Hepatocyte (in vitro differentiated cells): ENCODE measurements at regions not wholly inside any gene's neighbourhood (a gene's known extent, or its start where the extent isn't known, plus 50 kb on each side); places are given as distances from the start of the nearest gene placed in this dataset.

Source experiments
- DNase-seq: peaks from one replicate; pipeline ENCODE4 v3.0.0-alpha.2; 2016; ENCODE audit warnings: low spot score
- H2AFZ ChIP-seq: fragments of 200-600 bp; sonication (generic); 2 replicates; pipeline ENCODE4 v1.6.0; 2016; ENCODE audit warnings: antibody characterized with exemption, mild to moderate bottlenecking
- H3K27ac ChIP-seq: fragments of 200-600 bp; sonication (generic); 2 replicates; pipeline ENCODE4 v1.5.1; 2016; ENCODE audit warnings: mild to moderate bottlenecking
- H3K27me3 ChIP-seq: fragments of 200-600 bp; sonication (generic); 2 replicates; pipeline ENCODE4 v1.6.1; 2016
- H3K36me3 ChIP-seq: fragments of 200-600 bp; sonication (generic); replicated peaks from 2 replicates; pipeline ENCODE4 v1.5.1; 2016; ENCODE audit warnings: low read depth; ENCODE audit not compliant: insufficient read depth
- H3K4me1 ChIP-seq: fragments of 200-600 bp; sonication (generic); 2 replicates; pipeline ENCODE4 v1.5.1; 2016; ENCODE audit warnings: mild to moderate bottlenecking, moderate library complexity; ENCODE audit not compliant: insufficient read depth
- H3K4me2 ChIP-seq: fragments of 200-600 bp; sonication (generic); 2 replicates; pipeline ENCODE4 v1.6.0; 2016
- H3K4me3 ChIP-seq: fragments of 200-600 bp; sonication (generic); 2 replicates; pipeline ENCODE4 v1.5.1; 2016; ENCODE audit warnings: mild to moderate bottlenecking
- H3K79me2 ChIP-seq: fragments of 200-600 bp; sonication (generic); 2 replicates; pipeline ENCODE4 v1.6.0; 2017; ENCODE audit warnings: mild to moderate bottlenecking
- H3K9me2 ChIP-seq: fragments of 200-600 bp; sonication (generic); replicated peaks from 2 replicates; pipeline ENCODE4 v1.6.0; 2017; ENCODE audit warnings: mild to moderate bottlenecking; ENCODE audit not compliant: insufficient read depth
- H3K9me3 ChIP-seq: fragments of 200-600 bp; sonication (generic); 2 replicates; pipeline ENCODE4 v1.5.1; 2016; ENCODE audit warnings: low read depth, mild to moderate bottlenecking
- H4K20me1 ChIP-seq: fragments of 200-600 bp; sonication (generic); 2 replicates; pipeline ENCODE4 v1.6.0; 2016; ENCODE audit warnings: mild to moderate bottlenecking; ENCODE audit not compliant: insufficient read depth, poor library complexity, severe bottlenecking
- EZH2 ChIP-seq: fragments of 200-600 bp; sonication (generic); IDR thresholded peaks from 2 replicates; pipeline ENCODE4 v1.6.1; 2016; ENCODE audit warnings: antibody characterized with exemption, mild to moderate bottlenecking, borderline replicate concordance
- EZH2phosphoT487 ChIP-seq: fragments of 200-600 bp; sonication (generic); IDR thresholded peaks from one replicate; pipeline ENCODE4 v1.6.1; 2018; ENCODE audit warnings: antibody characterized with exemption, mild to moderate bottlenecking, low read depth, moderate library complexity; ENCODE audit not compliant: unreplicated experiment, severe bottlenecking
- WGBS: methylation state at CpG from one replicate; pipeline ENCODE4 v1.1.6; 2016; ENCODE audit warnings: low lambda C conversion rate; ENCODE audit errors: missing lambda C conversion rate; 5-methylcytosine and 5-hydroxymethylcytosine counted together
- TF ChIP-seq, protein P1 (sequence below): fragments of 200-600 bp; sonication (generic); IDR thresholded peaks from 2 replicates; pipeline ENCODE4 v1.5.1; 2016; ENCODE audit warnings: antibody characterized with exemption, mild to moderate bottlenecking; ENCODE audit not compliant: poor library complexity

DNA sequence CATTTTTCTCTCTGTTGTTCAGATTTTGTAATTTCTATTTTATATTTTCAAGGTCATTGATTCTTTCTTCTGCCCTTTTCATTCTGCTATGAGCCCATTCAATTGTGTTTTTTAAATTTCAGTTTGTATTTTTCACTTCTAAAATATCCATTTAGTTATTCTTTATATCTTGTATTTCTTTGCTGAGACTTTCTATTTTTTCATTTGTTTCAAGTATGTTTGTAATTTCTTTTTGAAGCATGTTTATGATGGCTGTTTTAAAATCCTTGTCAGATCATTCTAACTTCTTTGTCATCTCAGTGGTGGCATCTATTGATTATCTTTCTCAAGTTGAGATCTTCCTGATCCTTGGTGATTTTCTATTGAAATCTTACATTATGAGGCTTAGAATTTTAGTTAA is 157.2 kb upstream of the USP9X start:
- TF ChIP-seq, protein P1, sequence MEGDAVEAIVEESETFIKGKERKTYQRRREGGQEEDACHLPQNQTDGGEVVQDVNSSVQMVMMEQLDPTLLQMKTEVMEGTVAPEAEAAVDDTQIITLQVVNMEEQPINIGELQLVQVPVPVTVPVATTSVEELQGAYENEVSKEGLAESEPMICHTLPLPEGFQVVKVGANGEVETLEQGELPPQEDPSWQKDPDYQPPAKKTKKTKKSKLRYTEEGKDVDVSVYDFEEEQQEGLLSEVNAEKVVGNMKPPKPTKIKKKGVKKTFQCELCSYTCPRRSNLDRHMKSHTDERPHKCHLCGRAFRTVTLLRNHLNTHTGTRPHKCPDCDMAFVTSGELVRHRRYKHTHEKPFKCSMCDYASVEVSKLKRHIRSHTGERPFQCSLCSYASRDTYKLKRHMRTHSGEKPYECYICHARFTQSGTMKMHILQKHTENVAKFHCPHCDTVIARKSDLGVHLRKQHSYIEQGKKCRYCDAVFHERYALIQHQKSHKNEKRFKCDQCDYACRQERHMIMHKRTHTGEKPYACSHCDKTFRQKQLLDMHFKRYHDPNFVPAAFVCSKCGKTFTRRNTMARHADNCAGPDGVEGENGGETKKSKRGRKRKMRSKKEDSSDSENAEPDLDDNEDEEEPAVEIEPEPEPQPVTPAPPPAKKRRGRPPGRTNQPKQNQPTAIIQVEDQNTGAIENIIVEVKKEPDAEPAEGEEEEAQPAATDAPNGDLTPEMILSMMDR, result no peak
- TF ChIP-seq EZH2 (no peak), EZH2phosphoT487 (no peak)
- H3K36me3 ChIP-seq, result no peaks in the 10 kb centered on the region
- no peaks in the 10 kb centered on the region for H3K9me3 ChIP-seq
- H3K4me3 ChIP-seq, result no peak overlapping the region
- H3K4me1 ChIP-seq, result peaks cover 4% of the 10 kb centered on the region
- no peaks in the 10 kb centered on the region for H4K20me1 ChIP-seq
- no peak overlapping the region for H2AFZ ChIP-seq
- no peaks in the 10 kb centered on the region for H3K27me3 ChIP-seq
- no peaks in the 10 kb centered on the region for H3K9me2 ChIP-seq
- H3K79me2 ChIP-seq, result no peaks in the 10 kb centered on the region
- no peak for DNase-seq
- H3K27ac ChIP-seq, result no peak overlapping the region
- no peak overlapping the region for H3K4me2 ChIP-seq

- WGBS, result 92% methylated on average over 2 of the region's 2 CpGs
- TF ChIP-seq EZH2, result no peak
- TF ChIP-seq, protein P1, result no peak
- no peak for TF ChIP-seq EZH2phosphoT487
- H3K36me3 ChIP-seq, result no peaks in the 10 kb centered on the region
- no peak overlapping the region for H3K27ac ChIP-seq
- H3K79me2 ChIP-seq, result no peaks in the 10 kb centered on the region
- H3K9me2 ChIP-seq, result no peaks in the 10 kb centered on the region
- peaks cover 17% of the 10 kb centered on the region for H3K4me1 ChIP-seq
- no peak overlapping the region for H3K4me2 ChIP-seq
- H3K4me3 ChIP-seq, result no peak overlapping the region
- H4K20me1 ChIP-seq, result no peaks in the 10 kb centered on the region
- DNase-seq, result no peak
- no peak overlapping the region for H2AFZ ChIP-seq
- no peaks in the 10 kb centered on the region for H3K27me3 ChIP-seq
- no peaks in the 10 kb centered on the region for H3K9me3 ChIP-seq
Observed at GRCh38 chrX:40931921-40932320, 153.3 kb upstream of the USP9X start.

DNA sequence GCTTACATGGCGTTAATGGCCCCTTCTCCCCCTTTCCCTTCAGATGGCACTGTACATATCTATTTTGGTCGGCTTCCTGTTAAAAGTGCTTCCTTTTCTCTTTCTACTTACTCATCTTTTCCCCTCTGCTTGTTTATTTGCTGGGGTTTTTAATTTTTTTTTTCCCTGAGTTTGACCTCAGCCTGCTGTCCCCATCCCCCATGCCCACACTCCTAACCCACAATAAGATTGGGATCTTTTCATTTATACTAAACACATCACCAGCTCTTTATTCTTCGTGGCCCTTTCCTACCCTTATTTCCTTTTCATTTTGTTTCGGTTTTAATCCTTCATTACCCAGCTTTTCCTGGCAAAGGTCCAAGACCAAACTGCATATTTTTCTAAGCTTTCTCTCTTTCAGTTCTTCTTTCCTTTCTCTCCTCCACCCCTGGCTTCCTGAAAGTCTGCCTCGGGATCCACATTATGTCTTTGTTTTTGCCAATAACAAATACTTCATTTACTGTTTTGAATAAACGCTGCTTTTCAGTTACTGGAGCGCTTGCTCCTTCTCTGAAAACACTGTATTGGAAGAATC is 152.0 kb upstream of the USP9X start:
- Histone ChIP-seq H3K27ac (peak overlapping the region; percentile 63), H3K79me2 (no peaks in the 10 kb centered on the region), H3K27me3 (no peaks in the 10 kb centered on the region), H3K4me1 (peaks cover 17% of the 10 kb centered on the region), H3K9me2 (no peaks in the 10 kb centered on the region), H4K20me1 (no peaks in the 10 kb centered on the region), H3K4me2 (peak overlapping the region; percentile 46), H2AFZ (no peak overlapping the region), H3K4me3 (no peak overlapping the region), H3K36me3 (no peaks in the 10 kb centered on the region), H3K9me3 (no peaks in the 10 kb centered on the region)
- DNase-seq, result peak; percentile 44
- TF ChIP-seq, protein P1, result no peak
- no peak for TF ChIP-seq EZH2phosphoT487
- TF ChIP-seq EZH2, result no peak
- WGBS, result 64% methylated on average over 7 of the region's 7 CpGs
